ENCODE measurements at regions not wholly inside any gene's neighbourhood (a gene's known extent, or its start where the extent isn't known, plus 50 kb on each side); places are given as distances from the start of the nearest gene placed in this dataset.

GRCh38 chr3:44076221-44076829, 165.4 kb upstream of the TOPAZ1 start:
- in situ Hi-C loops (cut with HindIII; ENCODE audit: low sequenced_read_pairs), result no loop called here

- in situ Hi-C loops (cut with HindIII; ENCODE audit: low sequenced_read_pairs), result no loop called here
These were observed 164.4 kb upstream of the TOPAZ1 start for GRCh38 chr3:44077267-44077666.

GRCh38 chr3:44078863-44079262, 162.8 kb upstream of the TOPAZ1 start:
- in situ Hi-C loops (cut with HindIII; ENCODE audit: low sequenced_read_pairs), result no loop called here

- in situ Hi-C loops (cut with HindIII; ENCODE audit: low sequenced_read_pairs), result no loop called here
These were observed 161.8 kb upstream of the TOPAZ1 start for GRCh38 chr3:44079916-44080315.

- in situ Hi-C loops (cut with HindIII; ENCODE audit: low sequenced_read_pairs), result no loop called here
These were observed 161.1 kb upstream of the TOPAZ1 start for GRCh38 chr3:44080474-44081072.

GRCh38 chr3:44090036-44090435, 151.7 kb upstream of the TOPAZ1 start:
- in situ Hi-C loops (cut with HindIII; ENCODE audit: low sequenced_read_pairs), result no loop called here

GRCh38 chr3:44092497-44092896, 149.2 kb upstream of the TOPAZ1 start:
- in situ Hi-C loops (cut with HindIII; ENCODE audit: low sequenced_read_pairs), result no loop called here

- in situ Hi-C loops (cut with HindIII; ENCODE audit: low sequenced_read_pairs), result no loop called here
These were observed 148.2 kb upstream of the TOPAZ1 start for GRCh38 chr3:44093531-44093930.

- in situ Hi-C loops (cut with HindIII; ENCODE audit: low sequenced_read_pairs), result no loop called here
These were observed 142.8 kb upstream of the TOPAZ1 start for GRCh38 chr3:44098656-44099415.

- in situ Hi-C loops (cut with HindIII; ENCODE audit: low sequenced_read_pairs), result no loop called here
These were observed 142.0 kb upstream of the TOPAZ1 start for GRCh38 chr3:44099566-44100297.

- in situ Hi-C loops (cut with HindIII; ENCODE audit: low sequenced_read_pairs), result no loop called here
These were observed 141.4 kb upstream of the TOPAZ1 start for GRCh38 chr3:44100298-44100695.

- in situ Hi-C loops (cut with HindIII; ENCODE audit: low sequenced_read_pairs), result no loop called here
These were observed 137.6 kb upstream of the TOPAZ1 start for GRCh38 chr3:44104043-44104442.

- in situ Hi-C loops (cut with HindIII; ENCODE audit: low sequenced_read_pairs), result no loop called here
These were observed 136.9 kb upstream of the TOPAZ1 start for GRCh38 chr3:44104668-44105321.

- in situ Hi-C loops (cut with HindIII; ENCODE audit: low sequenced_read_pairs), result no loop called here
These were observed 136.1 kb upstream of the TOPAZ1 start for GRCh38 chr3:44105571-44105970.

GRCh38 chr3:44106756-44107155, 134.9 kb upstream of the TOPAZ1 start:
- in situ Hi-C loops (cut with HindIII; ENCODE audit: low sequenced_read_pairs), result no loop called here

- in situ Hi-C loops (cut with HindIII; ENCODE audit: low sequenced_read_pairs), result no loop called here
These were observed 133.2 kb upstream of the TOPAZ1 start for GRCh38 chr3:44108481-44108880.

GRCh38 chr3:44109771-44110361, 131.8 kb upstream of the TOPAZ1 start:
- in situ Hi-C loops (cut with HindIII; ENCODE audit: low sequenced_read_pairs), result no loop called here

GRCh38 chr3:44110648-44111047, 131.0 kb upstream of the TOPAZ1 start:
- in situ Hi-C loops (cut with HindIII; ENCODE audit: low sequenced_read_pairs), result no loop called here

GRCh38 chr3:44111482-44111881, 130.2 kb upstream of the TOPAZ1 start:
- in situ Hi-C loops (cut with HindIII; ENCODE audit: low sequenced_read_pairs), result no loop called here

- in situ Hi-C loops (cut with HindIII; ENCODE audit: low sequenced_read_pairs), result no loop called here
These were observed 127.5 kb upstream of the TOPAZ1 start for GRCh38 chr3:44114142-44114541.

- in situ Hi-C loops (cut with HindIII; ENCODE audit: low sequenced_read_pairs), result no loop called here
These were observed 124.4 kb upstream of the TOPAZ1 start for GRCh38 chr3:44117239-44117638.
